Anterior cingulate cortex (tissue), 58 donors: ENCODE measurements at regions not wholly inside any gene's neighbourhood (a gene's known extent, or its start where the extent isn't known, plus 50 kb on each side); places are given as distances from the start of the nearest gene placed in this dataset.

Source experiments
- DNase-seq, 58 donors: peaks; one replicate each; lab custom pipeline; 2025; lab: John Stamatoyannopoulos, UW

DNA sequence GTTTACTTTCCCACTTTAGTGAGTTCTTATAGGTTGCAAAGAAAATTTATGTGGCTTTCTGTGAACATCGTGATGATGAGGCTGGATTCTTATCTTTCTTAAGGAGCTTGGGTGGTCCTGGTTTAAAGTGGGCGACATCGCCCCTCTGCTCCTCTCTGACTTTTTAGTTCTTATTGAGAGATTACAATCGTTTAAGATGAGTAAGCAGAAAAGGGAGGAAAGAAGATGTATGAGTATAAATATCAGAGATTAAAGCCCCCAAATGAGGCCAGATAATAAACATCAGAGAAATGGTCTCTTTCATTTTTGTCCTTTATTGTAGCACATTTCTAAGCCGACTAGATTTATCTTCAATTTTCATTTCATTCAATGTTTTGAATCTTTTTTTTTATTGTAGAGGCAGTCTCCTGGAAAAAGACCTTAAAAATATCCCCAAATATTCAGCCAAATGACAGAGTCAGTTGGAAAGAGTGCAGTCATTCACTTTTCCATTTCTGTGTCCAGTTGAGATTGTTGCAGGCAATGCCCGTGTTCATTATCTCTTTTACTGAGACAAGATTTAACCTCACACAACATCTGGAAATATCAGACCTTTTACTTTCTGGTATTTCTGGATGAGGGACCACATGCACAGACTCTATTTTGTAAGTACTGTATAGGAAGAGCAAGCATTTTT, 62.0 kb upstream of the PDE7B start:
- no peak for DNase-seq

DNA sequence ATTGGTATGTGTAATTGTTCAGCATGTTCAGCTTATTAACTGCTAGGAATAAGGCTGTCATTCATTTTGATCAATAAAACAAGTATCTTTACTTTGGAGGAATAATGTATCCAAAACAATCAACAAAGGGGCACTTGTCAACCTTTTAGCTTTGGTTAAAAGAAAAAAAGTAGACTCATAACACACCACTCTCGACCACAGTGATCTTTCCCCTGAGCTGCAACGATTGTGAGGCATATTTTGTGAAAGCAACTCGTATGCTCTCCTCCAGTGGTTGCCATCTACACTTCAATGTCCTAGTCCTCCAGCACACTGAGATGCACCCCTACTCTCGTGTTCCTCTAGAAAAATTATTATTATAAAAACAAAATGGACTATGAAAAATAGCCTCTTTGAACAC, 60.1 kb upstream of the PDE7B start:
- DNase-seq, result no peak

DNA sequence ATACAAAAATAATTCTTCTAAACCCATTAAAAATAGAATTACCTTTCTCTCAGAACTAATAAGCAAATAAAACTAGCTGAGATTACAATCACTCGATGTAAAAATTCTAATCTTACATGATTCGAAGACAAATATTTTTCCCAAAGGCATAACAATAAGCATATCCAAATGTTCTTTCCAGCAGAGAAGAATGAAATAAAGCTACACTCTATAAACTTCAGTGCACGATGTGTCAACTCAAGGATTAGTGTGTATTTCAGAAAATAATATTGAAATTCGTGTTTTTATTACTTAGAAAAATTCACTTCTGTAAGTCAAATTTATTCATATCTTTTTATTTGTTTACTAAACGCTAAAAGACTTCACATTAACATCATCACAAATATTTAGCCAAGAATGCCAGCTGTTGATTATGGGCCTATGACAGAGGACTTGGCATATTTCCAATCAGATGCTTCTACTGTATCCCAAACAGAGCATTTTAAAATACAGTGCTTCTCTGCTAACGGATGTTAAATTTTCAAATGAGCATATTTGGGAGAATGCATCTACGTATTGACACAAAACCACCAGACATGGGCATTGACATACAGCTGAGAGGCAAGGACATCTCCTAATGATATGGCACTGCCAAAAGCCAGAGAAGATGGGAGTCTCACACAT, 54.7 kb upstream of the PDE7B start:
- DNase-seq, result no peak

DNA sequence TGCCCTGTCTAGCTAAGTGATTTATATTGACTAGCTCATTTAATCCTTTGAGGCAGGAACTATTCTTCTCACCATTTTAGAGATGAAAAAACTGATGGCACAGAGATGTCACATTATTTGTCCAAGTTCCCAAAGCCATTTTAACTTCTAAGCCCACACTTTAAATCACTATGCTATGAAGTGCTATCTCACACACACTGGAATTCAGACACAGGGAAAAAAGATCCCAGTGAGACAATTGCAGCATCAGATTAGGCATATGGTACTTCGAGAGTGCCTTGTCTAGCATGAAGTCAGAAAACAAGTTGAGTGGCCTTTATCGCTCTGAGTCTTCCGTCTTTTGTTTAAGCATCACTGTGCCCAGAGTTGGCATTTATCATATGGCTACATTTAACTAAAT, 54.1 kb upstream of the PDE7B start:
- no peak for DNase-seq

DNA sequence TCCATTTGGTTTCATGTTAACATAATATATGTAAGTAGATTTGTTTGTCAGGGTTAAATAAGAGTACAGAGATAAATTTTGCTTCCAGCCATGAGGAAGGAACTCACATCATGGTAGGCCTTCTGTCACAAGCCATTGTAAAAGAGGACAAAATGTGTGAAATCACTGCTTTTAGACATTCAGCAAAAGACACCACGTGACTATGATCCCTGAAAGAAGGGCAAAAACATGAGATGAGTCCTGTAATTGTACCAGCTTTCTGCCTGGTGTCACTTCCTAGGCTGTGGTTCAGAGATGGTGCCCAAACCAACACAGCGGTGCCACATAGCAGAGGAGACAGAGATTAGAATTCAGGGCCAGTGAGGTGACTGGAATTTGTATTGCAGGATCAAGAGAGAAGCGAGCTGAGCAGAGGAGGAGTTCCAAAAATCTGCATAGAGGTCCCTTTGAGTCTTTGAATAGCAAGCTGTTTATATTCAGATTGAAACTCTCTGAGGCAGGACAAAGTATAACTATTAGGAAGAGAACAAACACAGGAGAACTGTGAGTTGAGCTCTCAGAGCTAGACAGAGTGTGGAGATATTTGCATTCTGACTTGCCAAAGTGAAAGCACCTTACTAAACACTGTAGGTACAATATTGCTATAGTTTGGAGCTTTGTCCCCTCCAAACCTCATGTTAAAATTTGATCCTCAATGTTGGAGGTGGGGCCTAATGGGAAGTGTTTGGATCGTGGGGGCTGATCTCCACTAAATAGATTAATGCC, 52.6 kb upstream of the PDE7B start:
- DNase-seq, result peak in 3 of 58 donors; percentile 3 to 13 (median 3)
